Naive B cell (primary cell): ENCODE measurements at regions not wholly inside any gene's neighbourhood (a gene's known extent, or its start where the extent isn't known, plus 50 kb on each side); places are given as distances from the start of the nearest gene placed in this dataset.

Experiments
- ATAC-seq, 2 donors: fragments of 150-1000 bp; cut with Tn5 transposase; 2 replicates each; pipeline ENCODE4 v1.10.0; 2021; ENCODE audit warnings: low read depth in 2 of 2, mild to moderate bottlenecking in 2 of 2, moderate library complexity in 2 of 2
- DNase-seq: peaks from one replicate; pipeline ENCODE4 v3.0.0; 2022
- H3K27ac Mint-ChIP-seq, 6 donors: one replicate each; pipeline ENCODE4 v1.8.0; 2020 to 2022; ENCODE audit warnings: mild to moderate bottlenecking in 6 of 6, mixed read lengths in 6 of 6, moderate library complexity in 5 of 6, inconsistent platforms in 2 of 6
- H3K27me3 Mint-ChIP-seq, 3 donors: one replicate each; pipeline ENCODE4 v1.8.0; 2021 to 2022; ENCODE audit warnings: mixed read lengths in 3 of 3, mild to moderate bottlenecking in 1 of 3
- H3K36me3 Mint-ChIP-seq, 2 donors: one replicate each; pipeline ENCODE4 v1.8.0; 2020 to 2022; ENCODE audit warnings: mixed read lengths in 2 of 2, inconsistent platforms in 1 of 2, mild to moderate bottlenecking in 1 of 2
- H3K4me1 Mint-ChIP-seq, 3 donors: one replicate each; pipeline ENCODE4 v1.8.0; 2020 to 2022; ENCODE audit warnings: mixed read lengths in 3 of 3, inconsistent platforms in 1 of 3, mild to moderate bottlenecking in 1 of 3, moderate library complexity in 1 of 3
- H3K4me3 Mint-ChIP-seq, 8 donors: one replicate each; pipeline ENCODE4 v1.8.0; 2020 to 2022; ENCODE audit warnings: mild to moderate bottlenecking in 8 of 8, mixed read lengths in 8 of 8, moderate library complexity in 8 of 8, inconsistent platforms in 2 of 8
- H3K9me3 Mint-ChIP-seq, 7 donors: one replicate each; pipeline ENCODE4 v1.8.0; 2020 to 2022; ENCODE audit warnings: mixed read lengths in 7 of 7, mild to moderate bottlenecking in 5 of 7, inconsistent platforms in 2 of 7, moderate library complexity in 1 of 7

- DNase-seq, result no peak
- Mint-ChIP-seq H3K4me1 (no peaks in the 10 kb centered on the region), H3K27ac (no peak overlapping the region), H3K9me3 (no peaks in the 10 kb centered on the region), H3K36me3 (no peaks in the 10 kb centered on the region), H3K4me3 (no peak overlapping the region), H3K27me3 (peaks cover 27 to 44% (median 31%) of the 10 kb centered on the region in 3 donors)
- no peak for ATAC-seq
Measured at GRCh38 chr9:90948156-90948555, 146.5 kb downstream of the SYK start.

DNA sequence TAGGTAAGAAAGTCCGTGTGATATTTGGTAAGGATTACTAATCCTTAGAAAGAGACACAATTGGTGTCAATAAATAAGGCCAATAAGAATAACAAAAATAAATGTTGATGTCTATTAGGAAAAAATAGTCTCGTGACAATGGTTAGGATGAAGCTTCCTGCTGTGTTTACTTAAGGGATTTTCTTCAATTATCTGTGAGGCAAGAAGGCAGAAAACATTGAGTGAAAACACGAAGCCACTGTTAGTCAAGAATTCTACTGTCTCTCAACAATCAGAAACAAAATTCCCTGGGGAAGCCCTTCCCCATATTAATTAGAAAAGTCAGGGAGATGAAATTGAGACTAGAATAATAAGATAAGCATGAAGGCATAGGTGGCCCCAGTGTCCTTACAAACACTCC is 149.0 kb downstream of the SYK start:
- peaks cover 35 to 50% (median 42%) of the 10 kb centered on the region in 3 donors for H3K27me3 Mint-ChIP-seq

GRCh38 chr9:90953200-90953599 is 151.6 kb downstream of the SYK start:
- Mint-ChIP-seq H3K9me3 (no peaks in the 10 kb centered on the region), H3K36me3 (no peaks in the 10 kb centered on the region), H3K4me1 (peaks cover 0 to 4% (median 0%) of the 10 kb centered on the region in 3 donors), H3K4me3 (no peak overlapping the region), H3K27ac (peak overlapping the region in 1 of 6 donors; percentile 14), H3K27me3 (peaks cover 26 to 44% (median 41%) of the 10 kb centered on the region in 3 donors)
- no peak for ATAC-seq
- no peak for DNase-seq

More for the DNA sequence above, 149.0 kb downstream of the SYK start:
- DNase-seq (no peak), ATAC-seq (no peak)
- Mint-ChIP-seq H3K36me3 (no peaks in the 10 kb centered on the region), H3K4me3 (no peak overlapping the region), H3K4me1 (peaks cover 0 to 4% (median 0%) of the 10 kb centered on the region in 3 donors), H3K27ac (no peak overlapping the region), H3K9me3 (no peaks in the 10 kb centered on the region)

DNA sequence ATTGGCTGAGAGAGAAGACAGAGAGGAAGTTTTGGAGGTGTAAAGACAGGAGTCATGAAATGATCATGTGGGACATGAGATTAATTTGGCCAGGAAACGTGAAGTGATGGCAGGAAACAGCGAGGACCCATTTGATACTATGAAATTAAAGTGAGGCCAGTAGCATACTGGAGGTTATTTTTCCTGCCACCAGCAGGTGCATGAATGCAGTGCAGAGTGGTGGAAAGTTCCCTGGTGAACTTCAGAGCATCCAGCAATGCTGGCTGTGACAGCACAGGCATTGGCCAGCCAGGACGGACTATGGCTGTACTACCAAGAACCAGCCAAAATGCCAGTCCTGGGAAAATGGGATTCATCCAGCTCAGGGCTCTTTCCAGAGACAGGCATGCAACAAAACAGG is 152.2 kb downstream of the SYK start:
- H3K27ac Mint-ChIP-seq, result peak overlapping the region in 1 of 6 donors; percentile 9
- no peak for DNase-seq

GRCh38 chr9:90956026-90956810 is 154.6 kb downstream of the SYK start:
- Mint-ChIP-seq H3K36me3 (no peaks in the 10 kb centered on the region), H3K27me3 (peaks cover 12 to 39% (median 32%) of the 10 kb centered on the region in 3 donors), H3K4me3 (no peak overlapping the region), H3K9me3 (no peaks in the 10 kb centered on the region), H3K27ac (no peak overlapping the region), H3K4me1 (peaks cover 0 to 4% (median 0%) of the 10 kb centered on the region in 3 donors)
- ATAC-seq, result no peak
- DNase-seq, result no peak

More for the DNA sequence above, 152.2 kb downstream of the SYK start:
- no peaks in the 10 kb centered on the region for H3K9me3 Mint-ChIP-seq
- H3K4me1 Mint-ChIP-seq, result peaks cover 0 to 4% (median 0%) of the 10 kb centered on the region in 3 donors
- H3K27me3 Mint-ChIP-seq, result peaks cover 20 to 43% (median 35%) of the 10 kb centered on the region in 3 donors
- H3K4me3 Mint-ChIP-seq, result no peak overlapping the region
- no peaks in the 10 kb centered on the region for H3K36me3 Mint-ChIP-seq
- ATAC-seq, result no peak

DNA sequence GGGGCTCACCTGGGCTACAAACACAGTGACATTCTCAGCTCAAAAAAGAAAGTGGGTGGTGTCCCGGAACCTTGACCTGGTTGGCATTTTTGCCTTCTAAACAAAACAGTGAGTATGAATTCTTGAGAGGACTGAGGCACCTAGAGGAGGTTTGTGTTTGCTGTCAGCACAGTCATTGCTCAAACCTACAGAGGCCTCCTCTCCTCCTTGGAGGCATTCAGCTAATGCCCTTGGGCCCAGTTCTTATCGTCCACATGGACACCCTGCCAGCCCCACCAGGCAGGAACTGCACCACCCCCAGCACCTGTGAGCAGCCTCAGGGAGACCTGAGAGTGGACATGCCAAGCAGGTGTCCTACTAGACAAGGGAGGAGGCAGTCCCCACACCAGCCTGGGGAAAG is 156.7 kb downstream of the SYK start:
- H3K27ac Mint-ChIP-seq, result no peak overlapping the region
- H3K9me3 Mint-ChIP-seq, result peaks cover 0 to 3% (median 0%) of the 10 kb centered on the region in 7 donors
- ATAC-seq (no peak), DNase-seq (no peak)
- H3K4me1 Mint-ChIP-seq, result peaks cover 0 to 7% (median 0%) of the 10 kb centered on the region in 3 donors
- H3K36me3 Mint-ChIP-seq, result no peaks in the 10 kb centered on the region
- peaks cover 12 to 40% (median 26%) of the 10 kb centered on the region in 3 donors for H3K27me3 Mint-ChIP-seq
- no peak overlapping the region for H3K4me3 Mint-ChIP-seq

- H3K4me3 Mint-ChIP-seq, result no peak overlapping the region
- H3K27me3 Mint-ChIP-seq, result peaks cover 4 to 17% (median 7%) of the 10 kb centered on the region in 3 donors
- peaks cover 7 to 13% (median 8%) of the 10 kb centered on the region in 3 donors for H3K4me1 Mint-ChIP-seq
- no peak overlapping the region for H3K27ac Mint-ChIP-seq
- peaks cover 0 to 3% (median 0%) of the 10 kb centered on the region in 7 donors for H3K9me3 Mint-ChIP-seq
- ATAC-seq (no peak), DNase-seq (no peak)
- H3K36me3 Mint-ChIP-seq, result no peaks in the 10 kb centered on the region
Measured at GRCh38 chr9:90960941-90961340, 159.3 kb downstream of the SYK start.

DNA sequence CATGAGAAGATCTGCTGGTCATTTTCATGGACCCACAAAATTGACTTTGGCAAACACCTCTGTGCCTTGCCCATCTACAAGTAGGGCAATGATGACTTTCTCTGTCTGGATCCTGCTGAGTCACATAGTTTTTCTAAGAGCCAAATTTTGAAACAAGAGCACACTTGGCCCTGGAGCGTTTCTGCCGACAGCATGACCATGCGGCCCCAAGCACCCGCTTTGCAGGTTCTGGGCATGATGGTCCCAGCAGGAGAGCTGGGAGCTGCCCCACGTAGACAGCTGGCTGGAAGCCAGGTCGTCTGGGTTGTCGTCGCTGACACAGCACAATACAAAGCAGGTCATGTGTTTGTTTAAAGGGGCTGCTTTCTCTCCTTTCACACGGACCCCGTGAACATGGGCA is 159.8 kb downstream of the SYK start:
- H3K27me3 Mint-ChIP-seq, result peaks cover 4 to 15% (median 7%) of the 10 kb centered on the region in 3 donors
- H3K4me3 Mint-ChIP-seq, result no peak overlapping the region
- no peak for ATAC-seq
- H3K9me3 Mint-ChIP-seq, result peaks cover 0 to 3% (median 0%) of the 10 kb centered on the region in 7 donors
- no peak overlapping the region for H3K27ac Mint-ChIP-seq
- H3K4me1 Mint-ChIP-seq, result peaks cover 7 to 13% (median 8%) of the 10 kb centered on the region in 3 donors
- H3K36me3 Mint-ChIP-seq, result no peaks in the 10 kb centered on the region
- DNase-seq, result no peak

DNA sequence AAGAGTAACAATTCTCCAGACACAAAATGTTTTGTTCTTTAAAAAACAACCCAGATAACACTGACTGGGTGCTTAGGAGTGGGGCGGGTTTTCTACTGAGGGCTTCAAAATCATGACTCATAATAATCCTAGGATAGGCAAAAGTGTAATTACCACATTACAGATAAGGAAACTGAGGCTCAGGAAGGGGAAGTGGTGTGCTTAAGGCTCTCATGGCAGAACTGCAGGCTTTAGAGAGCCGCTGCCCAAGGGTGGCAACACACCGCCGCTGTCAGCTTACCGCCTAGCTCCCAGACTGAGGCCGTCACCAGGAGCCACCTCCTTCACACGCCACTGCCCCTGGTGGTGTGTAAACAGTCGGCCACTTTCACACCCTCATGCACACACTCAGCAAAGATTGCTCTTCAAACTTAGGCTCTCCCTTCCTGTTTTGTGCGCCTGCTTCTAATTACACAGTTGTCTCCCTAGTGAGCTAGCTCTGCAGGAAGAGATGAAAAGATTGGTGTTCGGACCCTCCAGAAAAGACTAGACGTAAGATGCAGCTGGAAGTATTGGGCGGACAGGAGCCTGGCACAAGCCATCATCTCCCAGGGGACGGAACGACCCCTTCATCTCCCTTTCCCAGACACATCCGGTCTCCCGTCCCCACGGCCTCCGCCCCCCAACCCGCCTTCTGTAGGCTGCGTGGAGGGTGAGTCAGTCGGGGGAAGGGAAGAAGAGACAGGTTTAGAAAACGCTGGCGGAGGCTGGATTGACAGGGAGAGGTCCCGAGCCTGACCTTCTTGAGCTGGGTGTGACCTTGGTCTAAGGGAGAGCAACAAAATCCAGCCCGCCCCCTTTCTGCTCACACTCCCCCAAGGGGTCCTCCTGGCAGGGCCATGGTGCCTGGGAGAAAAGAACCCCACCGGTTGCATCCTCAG is 162.7 kb downstream of the SYK start:
- ATAC-seq, result peak; percentile 53 to 73
- H3K4me3 Mint-ChIP-seq, result peak overlapping the region in 6 of 8 donors; percentile 3 to 84 (median 63)
- peaks cover 4 to 13% (median 8%) of the 10 kb centered on the region in 3 donors for H3K27me3 Mint-ChIP-seq
- DNase-seq, result no peak
- peaks cover 0 to 3% (median 0%) of the 10 kb centered on the region in 7 donors for H3K9me3 Mint-ChIP-seq
- H3K4me1 Mint-ChIP-seq, result peaks cover 7 to 13% (median 8%) of the 10 kb centered on the region in 3 donors
- H3K36me3 Mint-ChIP-seq, result no peaks in the 10 kb centered on the region
- H3K27ac Mint-ChIP-seq, result peak overlapping the region in 2 of 6 donors; percentile 12 to 44

DNA sequence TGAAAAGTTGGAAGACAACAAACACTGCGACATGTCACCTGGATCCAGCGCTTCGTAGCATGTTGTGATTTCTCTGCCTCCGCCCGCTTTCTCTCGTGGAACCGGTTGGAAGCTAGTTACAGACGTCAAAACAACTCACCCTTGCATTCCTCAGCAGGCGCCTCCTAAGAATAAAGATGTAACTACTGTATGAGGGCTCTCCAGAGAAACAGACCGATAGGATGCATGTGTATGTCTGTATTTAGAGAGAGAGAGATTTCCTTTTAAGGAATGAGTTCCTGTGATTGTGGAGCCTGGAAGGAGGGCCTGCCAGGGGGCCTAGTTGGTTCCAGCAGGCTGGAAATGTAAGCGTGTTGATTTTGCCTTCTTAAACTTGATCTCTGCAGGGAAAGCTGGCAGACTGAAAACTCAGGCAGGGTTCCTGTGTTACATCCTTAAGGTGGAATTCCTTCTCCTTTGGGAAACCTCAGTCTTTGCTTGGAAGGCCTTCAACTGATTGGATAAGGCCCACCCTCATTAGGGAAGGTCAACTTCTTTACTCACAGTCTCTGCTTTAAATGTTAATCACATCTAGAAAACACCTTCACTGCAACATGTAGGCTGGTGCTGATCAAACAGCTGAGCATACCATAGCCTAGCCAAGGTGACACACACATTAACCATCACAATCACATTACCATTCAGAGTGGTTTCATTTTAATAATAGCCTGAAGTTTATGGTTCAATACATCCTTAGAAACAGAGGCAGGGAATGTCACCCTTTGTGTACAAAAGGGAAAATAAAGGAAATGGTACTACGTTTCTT is 163.8 kb downstream of the SYK start:
- H3K27me3 Mint-ChIP-seq, result peaks cover 4 to 13% (median 8%) of the 10 kb centered on the region in 3 donors
- no peak for DNase-seq
- H3K4me3 Mint-ChIP-seq, result peak overlapping the region in 1 of 8 donors; percentile 65

GRCh38 chr9:90966031-90966290 is 164.3 kb downstream of the SYK start:
- no peak for ATAC-seq
- H3K9me3 Mint-ChIP-seq, result peaks cover 0 to 3% (median 0%) of the 10 kb centered on the region in 7 donors
- no peak for DNase-seq
- no peak overlapping the region for H3K27ac Mint-ChIP-seq
- no peak overlapping the region for H3K4me3 Mint-ChIP-seq
- H3K36me3 Mint-ChIP-seq, result no peaks in the 10 kb centered on the region
- H3K27me3 Mint-ChIP-seq, result peaks cover 4 to 13% (median 8%) of the 10 kb centered on the region in 3 donors
- H3K4me1 Mint-ChIP-seq, result peaks cover 7 to 13% (median 8%) of the 10 kb centered on the region in 3 donors

More for the DNA sequence above, 163.8 kb downstream of the SYK start:
- Mint-ChIP-seq H3K27ac (peak overlapping the region in 1 of 6 donors; percentile 61), H3K4me1 (peaks cover 7 to 13% (median 8%) of the 10 kb centered on the region in 3 donors), H3K9me3 (peaks cover 0 to 3% (median 0%) of the 10 kb centered on the region in 7 donors), H3K36me3 (no peaks in the 10 kb centered on the region)
- no peak for ATAC-seq

GRCh38 chr9:90966480-90967144 is 165.0 kb downstream of the SYK start:
- peak overlapping the region in 1 of 8 donors; percentile 25 for H3K4me3 Mint-ChIP-seq
- DNase-seq (no peak), ATAC-seq (no peak)
- peaks cover 4 to 13% (median 8%) of the 10 kb centered on the region in 3 donors for H3K27me3 Mint-ChIP-seq
- peaks cover 7 to 13% (median 8%) of the 10 kb centered on the region in 3 donors for H3K4me1 Mint-ChIP-seq
- H3K9me3 Mint-ChIP-seq, result peaks cover 0 to 3% (median 0%) of the 10 kb centered on the region in 7 donors
- no peaks in the 10 kb centered on the region for H3K36me3 Mint-ChIP-seq
- H3K27ac Mint-ChIP-seq, result peak overlapping the region in 3 of 6 donors; percentile 62 to 84 (median 70)
